A673 (cell line): ENCODE measurements at regions not wholly inside any gene's neighbourhood (a gene's known extent, or its start where the extent isn't known, plus 50 kb on each side); places are given as distances from the start of the nearest gene placed in this dataset.

ENCODE experiments used
- BruUV-seq: library from RNA; stranded (reverse); fragments of 400-500 nt; replicated peaks from 2 replicates; lab custom pipeline; 2021; lab: Mats Ljungman, UMichigan
- CTCF ChIA-PET: fragments of 300-600 bp; sonication (Branson Sonifier 250); formaldehyde crosslinking; loops from one replicate; lab custom pipeline; 2022; ENCODE audit warnings: antibody characterized with exemption; lab: Charles Lee
- POLR2A ChIA-PET: fragments of 300-600 bp; sonication (Branson Sonifier 250); formaldehyde crosslinking; loops from one replicate; lab custom pipeline; 2022; ENCODE audit warnings: antibody characterized with exemption; ENCODE audit not compliant: low non-redundant PET; lab: Charles Lee
- DNase-seq: peaks from one replicate; pipeline ENCODE4 v3.0.0-alpha.2; 2015; ENCODE audit warnings: low spot score
- H3K27ac ChIP-seq: fragments of 200-600 bp; sonication (generic); 2 replicates; pipeline ENCODE4 v1.5.1; 2016; ENCODE audit warnings: mixed run types, low read depth, mild to moderate bottlenecking, mixed read lengths, antibody characterized with exemption, low read length; ENCODE audit not compliant: poor library complexity, severe bottlenecking
- H3K27me3 ChIP-seq: fragments of 200-600 bp; sonication (generic); replicated peaks from 2 replicates; pipeline ENCODE4 v1.6.1; 2017; ENCODE audit warnings: mixed run types, low read depth, mild to moderate bottlenecking, mixed read lengths, antibody characterized with exemption, low read length; ENCODE audit not compliant: insufficient read depth, poor library complexity
- H3K36me3 ChIP-seq: fragments of 200-600 bp; sonication (generic); 2 replicates; pipeline ENCODE4 v1.6.1; 2016; ENCODE audit warnings: mixed run types, mild to moderate bottlenecking, mixed read lengths, antibody characterized with exemption, low read length; ENCODE audit not compliant: insufficient read depth, poor library complexity, severe bottlenecking
- H3K4me1 ChIP-seq: fragments of 200-600 bp; sonication (generic); 2 replicates; pipeline ENCODE4 v1.6.1; 2017; ENCODE audit warnings: mixed run types, mild to moderate bottlenecking, mixed read lengths, antibody characterized with exemption, low read length; ENCODE audit not compliant: insufficient read depth, poor library complexity, severe bottlenecking
- H3K4me3 ChIP-seq: fragments of 200-600 bp; sonication (generic); 2 replicates; pipeline ENCODE4 v1.5.1; 2016; ENCODE audit warnings: low read depth, mixed run types, mild to moderate bottlenecking, mixed read lengths, low read length; ENCODE audit not compliant: poor library complexity, severe bottlenecking
- H3K9me3 ChIP-seq: fragments of 200-600 bp; sonication (generic); 2 replicates; pipeline ENCODE4 v1.6.1; 2016; ENCODE audit warnings: mixed run types, low read depth, mild to moderate bottlenecking, mixed read lengths, antibody characterized with exemption, low read length; ENCODE audit not compliant: poor library complexity, severe bottlenecking
- EZH2 ChIP-seq: fragments of 200-600 bp; sonication (generic); IDR thresholded peaks from 2 replicates; pipeline ENCODE4 v1.6.1; 2017; ENCODE audit warnings: borderline replicate concordance, low read depth, mild to moderate bottlenecking, mixed read lengths, antibody characterized with exemption, low read length; ENCODE audit not compliant: poor library complexity, severe bottlenecking
- intact Hi-C: fragments of 100-400 bp; cut with micrococcal nuclease; formaldehyde crosslinking; loops from one replicate; pipeline ENCODE4 v1.10.0; 2022; ENCODE audit not compliant: unreplicated experiment
- TF ChIP-seq, protein P1 (sequence below): fragments of 300-800, 200-600 bp; sonication (generic); conservative IDR thresholded peaks from 2 replicates; pipeline ENCODE4 v1.5.1; 2017; ENCODE audit warnings: low read depth, mild to moderate bottlenecking, antibody characterized with exemption, low read length, moderate library complexity, mixed read lengths

DNA sequence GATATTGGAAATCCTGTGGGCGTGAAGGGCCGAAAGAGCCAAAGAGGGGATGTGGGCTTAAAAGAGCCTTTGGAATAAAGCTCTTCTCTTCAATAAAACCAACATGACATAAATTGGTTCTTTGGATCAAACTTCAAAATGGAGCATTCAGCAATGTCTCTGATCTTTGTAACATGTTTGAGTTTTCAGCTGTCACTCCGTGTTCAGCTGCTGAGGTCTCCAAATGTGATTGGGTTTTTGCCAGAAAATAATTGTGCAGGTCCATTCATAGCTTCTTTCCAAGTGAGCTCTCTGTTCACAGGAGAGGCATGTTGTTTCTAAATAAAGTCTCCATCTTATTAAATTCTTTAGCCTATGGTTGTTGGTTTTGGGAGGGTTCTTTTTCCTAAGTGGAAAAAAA lies 127.6 kb upstream of the CCDC68 start:
- peaks cover 32% of the 10 kb centered on the region for H3K4me1 ChIP-seq
- intact Hi-C loops, result no loop called here
- no peak overlapping the region for H3K4me3 ChIP-seq
- BruUV-seq, result no TSS peak
- TF ChIP-seq, protein P1, sequence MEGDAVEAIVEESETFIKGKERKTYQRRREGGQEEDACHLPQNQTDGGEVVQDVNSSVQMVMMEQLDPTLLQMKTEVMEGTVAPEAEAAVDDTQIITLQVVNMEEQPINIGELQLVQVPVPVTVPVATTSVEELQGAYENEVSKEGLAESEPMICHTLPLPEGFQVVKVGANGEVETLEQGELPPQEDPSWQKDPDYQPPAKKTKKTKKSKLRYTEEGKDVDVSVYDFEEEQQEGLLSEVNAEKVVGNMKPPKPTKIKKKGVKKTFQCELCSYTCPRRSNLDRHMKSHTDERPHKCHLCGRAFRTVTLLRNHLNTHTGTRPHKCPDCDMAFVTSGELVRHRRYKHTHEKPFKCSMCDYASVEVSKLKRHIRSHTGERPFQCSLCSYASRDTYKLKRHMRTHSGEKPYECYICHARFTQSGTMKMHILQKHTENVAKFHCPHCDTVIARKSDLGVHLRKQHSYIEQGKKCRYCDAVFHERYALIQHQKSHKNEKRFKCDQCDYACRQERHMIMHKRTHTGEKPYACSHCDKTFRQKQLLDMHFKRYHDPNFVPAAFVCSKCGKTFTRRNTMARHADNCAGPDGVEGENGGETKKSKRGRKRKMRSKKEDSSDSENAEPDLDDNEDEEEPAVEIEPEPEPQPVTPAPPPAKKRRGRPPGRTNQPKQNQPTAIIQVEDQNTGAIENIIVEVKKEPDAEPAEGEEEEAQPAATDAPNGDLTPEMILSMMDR, result no peak
- no peak for TF ChIP-seq EZH2
- H3K27me3 ChIP-seq, result peaks cover 60% of the 10 kb centered on the region
- H3K36me3 ChIP-seq, result no peaks in the 10 kb centered on the region
- H3K27ac ChIP-seq, result no peak overlapping the region
- no peak for DNase-seq
- CTCF ChIA-PET, result no interaction called here
- POLR2A ChIA-PET, result no interaction called here
- no peaks in the 10 kb centered on the region for H3K9me3 ChIP-seq

DNA sequence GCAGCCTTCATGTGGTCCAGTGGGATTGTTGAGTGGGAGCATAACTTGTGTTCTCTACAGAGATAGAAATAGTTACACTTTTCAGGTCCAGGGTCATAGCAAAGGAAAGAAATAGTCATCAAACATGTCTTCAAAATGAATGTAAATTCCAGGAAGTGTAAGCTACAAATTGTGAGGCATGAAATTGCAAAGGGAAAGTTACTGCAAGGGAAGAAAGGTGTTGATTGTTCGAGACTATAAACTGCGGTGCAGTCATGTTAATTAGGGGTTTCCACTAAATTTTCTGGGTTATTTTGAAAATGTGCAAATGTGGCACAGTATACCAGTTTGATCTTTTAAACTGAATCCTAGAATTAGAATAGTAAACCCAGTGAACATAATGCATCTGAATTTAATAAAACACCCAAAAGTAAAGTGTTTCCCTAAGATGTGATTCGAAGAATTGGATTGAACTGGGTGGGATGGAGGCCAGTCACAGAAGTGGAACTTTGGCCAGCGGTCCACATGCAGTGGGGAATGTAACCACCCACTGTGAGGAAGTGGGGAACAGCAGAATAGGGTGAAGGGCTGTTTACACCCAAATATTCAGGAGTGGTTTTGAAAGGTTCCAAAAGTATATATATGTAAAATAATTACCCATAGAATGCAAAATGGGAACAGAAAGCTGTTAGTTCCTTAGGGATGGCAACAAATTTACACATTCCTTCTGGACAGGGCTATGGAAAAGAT lies 126.5 kb upstream of the CCDC68 start:
- BruUV-seq, result no TSS peak
- Histone ChIP-seq H3K36me3 (no peaks in the 10 kb centered on the region), H3K27ac (no peak overlapping the region), H3K27me3 (peaks cover 68% of the 10 kb centered on the region), H3K4me3 (no peak overlapping the region), H3K9me3 (no peaks in the 10 kb centered on the region), H3K4me1 (peaks cover 28% of the 10 kb centered on the region)
- no peak for DNase-seq
- ChIA-PET CTCF (no interaction called here), POLR2A (no interaction called here)
- intact Hi-C loops, result no loop called here
- TF ChIP-seq, protein P1, result no peak
- TF ChIP-seq EZH2, result no peak

DNA sequence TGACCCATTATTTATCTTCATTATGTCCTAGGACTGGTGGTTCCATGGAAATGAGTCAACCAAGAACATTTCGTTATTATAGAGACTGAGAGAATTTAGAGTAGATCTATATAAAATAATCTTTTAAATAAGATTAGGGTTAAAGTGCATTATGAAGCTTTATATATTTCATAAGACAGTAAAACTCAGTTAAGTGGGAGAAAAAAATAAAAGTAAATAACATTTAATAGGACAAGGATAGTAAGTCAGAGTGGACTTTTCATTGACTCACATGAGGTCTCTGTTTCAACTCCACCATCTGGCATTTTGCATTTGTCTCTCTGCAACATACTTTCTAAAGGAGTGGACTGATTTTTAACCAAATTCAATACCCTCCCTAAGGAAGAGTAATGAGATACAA lies 125.3 kb upstream of the CCDC68 start:
- H3K9me3 ChIP-seq, result no peaks in the 10 kb centered on the region
- no peak overlapping the region for H3K4me3 ChIP-seq
- peaks cover 74% of the 10 kb centered on the region for H3K27me3 ChIP-seq
- no peak for DNase-seq
- intact Hi-C loops, result no loop called here
- POLR2A ChIA-PET, result no interaction called here
- no peak overlapping the region for H3K27ac ChIP-seq
- CTCF ChIA-PET, result no interaction called here
- no TSS peak for BruUV-seq
- H3K4me1 ChIP-seq, result peaks cover 20% of the 10 kb centered on the region
- no peaks in the 10 kb centered on the region for H3K36me3 ChIP-seq
- TF ChIP-seq EZH2, result no peak

DNA sequence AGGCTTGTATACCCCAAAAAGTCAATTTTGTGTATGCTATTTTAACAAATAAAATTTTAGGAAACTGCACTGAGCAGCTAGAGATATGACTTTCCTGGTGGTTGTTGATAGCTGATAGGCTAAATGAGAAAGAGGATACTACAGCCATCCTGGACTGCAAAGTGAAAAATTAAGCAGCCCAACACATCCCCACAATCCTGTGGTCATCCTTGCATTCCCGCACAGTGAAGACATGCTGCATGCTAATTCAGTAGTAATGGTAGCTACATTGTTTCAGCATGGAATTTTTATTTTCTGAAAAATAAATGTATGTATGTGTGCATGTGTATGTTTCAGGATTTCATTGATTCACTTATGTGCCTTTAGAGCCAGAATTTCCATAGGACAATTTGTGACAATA lies 124.2 kb upstream of the CCDC68 start:
- Histone ChIP-seq H3K9me3 (no peaks in the 10 kb centered on the region), H3K36me3 (no peaks in the 10 kb centered on the region), H3K27ac (no peak overlapping the region), H3K27me3 (peaks cover 81% of the 10 kb centered on the region), H3K4me3 (no peak overlapping the region), H3K4me1 (peaks cover 9% of the 10 kb centered on the region)
- POLR2A ChIA-PET, result no interaction called here
- no peak for TF ChIP-seq EZH2
- TF ChIP-seq, protein P1, result no peak
- CTCF ChIA-PET, result no interaction called here
- BruUV-seq, result no TSS peak
- DNase-seq, result no peak
- intact Hi-C loops, result no loop called here
